Heart right ventricle (tissue), 16 donors: ENCODE measurements at regions not wholly inside any gene's neighbourhood (a gene's known extent, or its start where the extent isn't known, plus 50 kb on each side); places are given as distances from the start of the nearest gene placed in this dataset.
"Not testable (repeated sequence)": the region's sequence is repeated elsewhere in the genome, so short reads cannot be mapped to it uniquely, and the experiment has no call there.

Source experiments
- ATAC-seq, 8 donors: fragments of 200-7000 bp; cut with Tn5 transposase; one replicate each; pipeline ENCODE4 v1.9.1; 2020; ENCODE audit warnings: mild to moderate bottlenecking in 8 of 8, moderate library complexity in 8 of 8, moderate number of reproducible peaks in 1 of 8
- DNase-seq, 2 donors: peaks; one replicate each; pipeline ENCODE4 v3.0.0-alpha.2; 2020
- H3K27ac ChIP-seq, 10 donors: fragments of 200-600 bp; sonication (generic) in 2 of 10; one replicate each; pipeline versions ENCODE4 v1.5.0 to v1.8.0; 2020 to 2022; ENCODE audit warnings: mild to moderate bottlenecking in 3 of 10
- H3K27me3 ChIP-seq, 7 donors: fragments of 200-600 bp; one replicate each; pipeline ENCODE4 v1.8.0; 2021 to 2022; ENCODE audit warnings: mild to moderate bottlenecking in 2 of 7
- H3K36me3 ChIP-seq, 9 donors: fragments of 200-600 bp; sonication (generic) in 1 of 9; one replicate each; pipeline versions ENCODE4 v1.5.0 to v1.8.0; 2020 to 2022; ENCODE audit warnings: mild to moderate bottlenecking in 2 of 9
- H3K4me1 ChIP-seq, 9 donors: fragments of 200-600 bp; sonication (generic) in 1 of 9; one replicate each; pipeline versions ENCODE4 v1.5.0 to v1.8.0; 2020 to 2022; ENCODE audit warnings: mild to moderate bottlenecking in 4 of 9
- H3K4me3 ChIP-seq, 10 donors: fragments of 200-600 bp; sonication (generic) in 2 of 10; one replicate each; pipeline versions ENCODE4 v1.5.0 to v1.8.0; 2020 to 2022; ENCODE audit warnings: mild to moderate bottlenecking in 7 of 10, moderate library complexity in 2 of 10
- H3K9me3 ChIP-seq, 11 donors: fragments of 200-600 bp in 10 of 11; sonication (generic) in 2 of 11; one replicate each; pipeline versions ENCODE4 v1.5.0 to v1.8.0; 2013 to 2022; ENCODE audit warnings: mild to moderate bottlenecking in 2 of 11, control low read depth in 1 of 11, moderate library complexity in 1 of 11
- WGBS, 2 donors: extraction: QIAGEN DNeasy Blood & Tissue Kit; methylation state at CpG; one replicate each; pipeline ENCODE4 v1.1.7; 2013; ENCODE audit warnings: inconsistent platforms in 1 of 2; 5-methylcytosine and 5-hydroxymethylcytosine counted together
- intact Hi-C, 10 donors: fragments of 100-400 bp; cut with DNase I; formaldehyde crosslinking; loops; one replicate each; pipeline versions ENCODE4 v1.11.1 to v1.14.2; 2022
- TF ChIP-seq, protein P1 (sequence below), 9 donors: fragments of 200-600 bp; sonication (generic) in 2 of 9; IDR thresholded peaks; one replicate each; pipeline versions ENCODE4 v1.5.0 to v1.8.0; 2021 to 2022; ENCODE audit warnings: antibody characterized with exemption in 9 of 9, mild to moderate bottlenecking in 5 of 9, moderate library complexity in 1 of 9
- donor health status: Arrhythmogenic right ventricular cardiomyopathy.
- donor health status: ischemic (EF 13 %, LVEDD 7.1; RV severe dilation, severe dysfunction).
- donor health status: healthy with polysubstance abuse.
- donor health status: DM: no; HTN: yes; CAD: no.
- donor health status: DM: no; HTN: no; CAD: no.
- donor health status: ischemic (EF 25% LVEDD 6.9; RV normal size, moderate dysfunction).
- donor health status: ischemic (EF 25% LVEDD 5.7; RV mildly dilated, moderate dysfunction).
- donor health status: healthy.
- donor health status: DM: yes; HTN: yes; CAD: no.
- donor health status: Ischemic cardiomyopathy.
- donor health status: ischemic (EF 35%, LVEDD 5.7; RV mildly dilated, moderate dysfunction).
- donor health status: nonischemic (EF 11% LVEDD 7.7; RV severe dilation, severe dysfunction).
- donor health status: DM: yes; HTN: yes; CAD: no.
- donor health status: PGD.
- donor health status: ischemic (EF 29% LVEDD 5.4; RV normal size, mild dysfunction).
- donor health status: nonischemic (EF 23%, LVEDD 6.1; RV moderate dilation, normal function).

DNA sequence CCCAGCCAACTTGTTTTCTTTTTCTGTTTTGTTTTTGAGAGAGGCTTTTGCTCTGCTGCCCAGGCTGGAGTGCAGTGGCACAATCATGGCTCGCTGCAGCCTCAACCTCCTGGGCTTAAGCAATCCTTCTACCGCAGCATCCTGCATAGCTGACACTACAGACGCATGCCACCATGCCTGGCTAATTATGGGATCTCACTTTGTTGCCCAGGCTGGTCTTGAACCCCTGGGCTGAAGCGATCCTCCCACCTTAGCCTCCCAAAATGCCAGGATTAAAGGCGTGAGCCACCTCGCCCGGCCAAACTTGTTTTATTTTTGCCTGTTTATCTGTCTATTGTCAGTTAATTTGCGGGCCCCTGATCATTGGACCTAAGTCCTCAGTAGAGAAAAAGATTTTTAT is 61.6 kb upstream of the MSH6 start:
- H3K9me3 ChIP-seq: no peaks in the 10 kb centered on the region
- H3K27ac ChIP-seq: no peak overlapping the region
- intact Hi-C loops: no loop called here
- no peak overlapping the region for H3K4me3 ChIP-seq
- H3K36me3 ChIP-seq: no peaks in the 10 kb centered on the region
- ATAC-seq (no peak), DNase-seq (no peak)
- no peaks in the 10 kb centered on the region for H3K4me1 ChIP-seq
- TF ChIP-seq, protein P1, sequence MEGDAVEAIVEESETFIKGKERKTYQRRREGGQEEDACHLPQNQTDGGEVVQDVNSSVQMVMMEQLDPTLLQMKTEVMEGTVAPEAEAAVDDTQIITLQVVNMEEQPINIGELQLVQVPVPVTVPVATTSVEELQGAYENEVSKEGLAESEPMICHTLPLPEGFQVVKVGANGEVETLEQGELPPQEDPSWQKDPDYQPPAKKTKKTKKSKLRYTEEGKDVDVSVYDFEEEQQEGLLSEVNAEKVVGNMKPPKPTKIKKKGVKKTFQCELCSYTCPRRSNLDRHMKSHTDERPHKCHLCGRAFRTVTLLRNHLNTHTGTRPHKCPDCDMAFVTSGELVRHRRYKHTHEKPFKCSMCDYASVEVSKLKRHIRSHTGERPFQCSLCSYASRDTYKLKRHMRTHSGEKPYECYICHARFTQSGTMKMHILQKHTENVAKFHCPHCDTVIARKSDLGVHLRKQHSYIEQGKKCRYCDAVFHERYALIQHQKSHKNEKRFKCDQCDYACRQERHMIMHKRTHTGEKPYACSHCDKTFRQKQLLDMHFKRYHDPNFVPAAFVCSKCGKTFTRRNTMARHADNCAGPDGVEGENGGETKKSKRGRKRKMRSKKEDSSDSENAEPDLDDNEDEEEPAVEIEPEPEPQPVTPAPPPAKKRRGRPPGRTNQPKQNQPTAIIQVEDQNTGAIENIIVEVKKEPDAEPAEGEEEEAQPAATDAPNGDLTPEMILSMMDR (IDR thresholded peaks at IDR 0.05): no peak
- 89 to 91% methylated on average over 8 of the region's 8 CpGs for WGBS, 2 donors
- peaks cover 0 to 4% (median 0%) of the 10 kb centered on the region in 7 donors for H3K27me3 ChIP-seq

DNA sequence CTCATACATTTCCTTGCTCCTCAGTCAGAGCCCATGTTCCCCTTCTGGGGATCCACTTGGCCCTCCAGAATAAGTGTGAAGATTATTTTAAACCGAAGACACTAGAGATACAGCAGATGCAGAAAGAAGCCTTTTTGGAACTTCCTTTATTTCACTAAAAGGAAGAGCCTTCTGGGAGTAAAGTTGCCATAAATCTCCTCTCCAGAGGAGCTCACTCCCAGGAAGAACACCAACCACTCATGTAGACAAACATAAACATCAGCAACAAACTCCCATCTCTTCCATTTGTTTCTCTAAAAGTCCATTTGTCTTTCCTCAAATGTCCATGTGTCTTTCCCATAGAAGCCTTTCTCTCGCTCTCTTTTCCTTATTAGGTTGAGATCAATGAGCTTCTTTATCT is 62.4 kb upstream of the MSH6 start:
- no peaks in the 10 kb centered on the region for H3K9me3 ChIP-seq
- intact Hi-C loops: no loop called here
- no peaks in the 10 kb centered on the region for H3K36me3 ChIP-seq
- H3K4me1 ChIP-seq: no peaks in the 10 kb centered on the region
- DNase-seq: no peak
- H3K27me3 ChIP-seq: peaks cover 0 to 4% (median 0%) of the 10 kb centered on the region in 7 donors
- 1 to 32% methylated on average over 2 of the region's 2 CpGs for WGBS, 2 donors
- H3K27ac ChIP-seq: no peak overlapping the region
- no peak overlapping the region for H3K4me3 ChIP-seq
- no peak for ATAC-seq
- TF ChIP-seq, protein P1 (IDR thresholded peaks at IDR 0.05): no peak

DNA sequence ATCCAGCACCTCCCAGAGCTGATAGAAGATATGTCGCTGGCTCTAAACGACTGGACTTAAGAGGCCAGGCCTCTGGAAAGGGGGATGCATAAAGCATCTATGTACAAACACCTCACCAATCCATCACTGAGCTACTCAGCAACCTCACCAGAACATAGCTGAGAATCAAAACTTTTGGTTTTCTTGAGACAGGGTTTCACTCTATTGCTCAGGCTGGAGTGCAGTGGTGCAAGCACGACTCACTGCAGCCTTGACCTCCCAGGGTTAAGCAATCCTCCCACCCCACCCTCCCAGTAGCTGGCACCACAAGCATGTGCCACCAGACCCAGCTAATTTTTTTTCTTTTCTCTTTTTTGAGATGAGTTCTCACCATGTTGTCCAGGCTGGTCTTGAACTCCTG is 62.9 kb upstream of the MSH6 start:
- DNase-seq (no peak), ATAC-seq (no peak)
- intact Hi-C loops: no loop called here
- H3K36me3 ChIP-seq: no peaks in the 10 kb centered on the region
- no peak overlapping the region for H3K4me3 ChIP-seq
- H3K4me1 ChIP-seq: no peaks in the 10 kb centered on the region
- H3K27me3 ChIP-seq: peaks cover 0 to 4% (median 0%) of the 10 kb centered on the region in 7 donors
- TF ChIP-seq, protein P1 (IDR thresholded peaks at IDR 0.05): no peak
- H3K9me3 ChIP-seq: no peaks in the 10 kb centered on the region
- 52 to 66% methylated on average over 3 of the region's 3 CpGs for WGBS, 2 donors
- no peak overlapping the region for H3K27ac ChIP-seq

DNA sequence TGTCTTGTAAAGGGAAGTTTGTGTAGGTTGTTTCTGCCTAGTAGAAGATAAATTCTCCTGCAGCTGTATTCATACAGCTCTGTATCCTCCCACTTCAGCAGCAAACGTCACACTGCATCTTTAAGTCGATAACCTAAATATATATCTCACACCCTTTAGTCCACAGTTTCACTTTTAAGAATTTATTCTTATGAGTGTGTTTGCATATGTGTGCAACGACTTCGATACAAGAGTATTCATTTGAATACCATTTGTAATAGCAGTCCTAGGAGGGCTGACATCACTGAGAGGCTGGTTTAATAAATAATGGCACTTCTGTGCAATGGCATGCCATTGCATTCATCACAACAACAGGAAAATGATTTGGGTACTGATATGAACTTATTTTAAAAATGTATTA is 63.8 kb upstream of the MSH6 start:
- peaks cover 0 to 4% (median 0%) of the 10 kb centered on the region in 7 donors for H3K27me3 ChIP-seq
- ATAC-seq (no peak), DNase-seq (no peak)
- H3K4me3 ChIP-seq: no peak overlapping the region
- intact Hi-C loops: no loop called here
- H3K27ac ChIP-seq: no peak overlapping the region
- TF ChIP-seq, protein P1 (IDR thresholded peaks at IDR 0.05): no peak
- H3K4me1 ChIP-seq: no peaks in the 10 kb centered on the region
- no peaks in the 10 kb centered on the region for H3K9me3 ChIP-seq
- whole genome bisulfite sequencing, 2 donors: 71 to 75% methylated on average over 4 of the region's 4 CpGs
- H3K36me3 ChIP-seq: no peaks in the 10 kb centered on the region

DNA sequence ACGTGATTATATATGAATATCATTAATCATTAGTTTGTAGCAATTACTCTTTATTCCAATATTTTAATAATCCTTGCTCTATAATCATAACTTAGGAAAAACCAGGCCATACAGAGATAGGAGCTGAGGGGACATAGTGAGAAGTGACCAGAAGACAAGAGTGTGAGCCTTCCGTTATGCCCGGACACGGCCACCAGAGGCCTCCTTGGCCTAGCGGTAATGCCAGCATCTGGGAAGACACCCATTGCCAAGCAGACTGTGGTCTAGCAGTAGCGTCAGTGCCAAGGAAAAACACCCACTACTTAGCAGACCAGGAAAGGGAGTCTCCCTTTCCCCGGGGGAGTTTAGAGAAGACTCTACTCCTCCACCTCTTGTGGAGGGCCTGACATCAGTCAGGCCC is 66.6 kb upstream of the MSH6 start:
- WGBS, 2 donors: 73 to 94% methylated on average over 7 of the region's 7 CpGs
- ATAC-seq: not testable (repeated sequence)

More for the DNA sequence above, 66.6 kb upstream of the MSH6 start:
- H3K36me3 ChIP-seq, H3K4me3 ChIP-seq, H3K27ac ChIP-seq, intact Hi-C loops, H3K27me3 ChIP-seq, DNase-seq, H3K9me3 ChIP-seq, H3K4me1 ChIP-seq: not testable (repeated sequence)
